Smooth muscle cell (in vitro differentiated cells): ENCODE measurements at regions not wholly inside any gene's neighbourhood (a gene's known extent, or its start where the extent isn't known, plus 50 kb on each side); places are given as distances from the start of the nearest gene placed in this dataset.

Experiments
- DNase-seq: peaks from one replicate; lab custom pipeline; 2025; ENCODE audit not compliant: unreplicated experiment; lab: John Stamatoyannopoulos, UW
- H2AFZ ChIP-seq: fragments of 200-600 bp; sonication (generic); 2 replicates; pipeline ENCODE4 v1.6.0; 2016; ENCODE audit warnings: antibody characterized with exemption, low read depth, mild to moderate bottlenecking
- H3F3A ChIP-seq: fragments of 200-600 bp; sonication (generic); 2 replicates; pipeline ENCODE4 v1.6.0; 2017; ENCODE audit warnings: antibody characterized with exemption, low read depth
- H3K27ac ChIP-seq: fragments of 200-600 bp; sonication (generic); 2 replicates; pipeline ENCODE4 v1.5.1; 2016; ENCODE audit warnings: low read depth, mild to moderate bottlenecking
- H3K27me3 ChIP-seq: fragments of 200-600 bp; sonication (generic); 2 replicates; pipeline ENCODE4 v1.6.1; 2016; ENCODE audit warnings: low read depth, mild to moderate bottlenecking
- H3K36me3 ChIP-seq: fragments of 200-600 bp; sonication (generic); 2 replicates; pipeline ENCODE4 v1.5.1; 2016; ENCODE audit warnings: low read depth
- H3K4me1 ChIP-seq: fragments of 200-600 bp; sonication (generic); 2 replicates; pipeline ENCODE4 v1.5.1; 2016; ENCODE audit warnings: low read depth
- H3K4me2 ChIP-seq: fragments of 200-600 bp; sonication (generic); 2 replicates; pipeline ENCODE4 v1.6.0; 2016; ENCODE audit warnings: mild to moderate bottlenecking
- H3K4me3 ChIP-seq: fragments of 200-600 bp; sonication (generic); 2 replicates; pipeline ENCODE4 v1.5.1; 2016; ENCODE audit warnings: mild to moderate bottlenecking
- H3K79me2 ChIP-seq: fragments of 200-600 bp; sonication (generic); 2 replicates; pipeline ENCODE4 v1.6.0; 2016; ENCODE audit warnings: low read depth, mild to moderate bottlenecking
- H3K9ac ChIP-seq: fragments of 200-600 bp; sonication (generic); 2 replicates; pipeline ENCODE4 v1.6.0; 2016; ENCODE audit warnings: low read depth
- H3K9me3 ChIP-seq: fragments of 200-600 bp; sonication (generic); replicated peaks from 2 replicates; pipeline ENCODE4 v1.5.1; 2016; ENCODE audit warnings: low read depth
- H4K20me1 ChIP-seq: fragments of 200-600 bp; sonication (generic); 2 replicates; pipeline ENCODE4 v1.6.0; 2016; ENCODE audit warnings: low read depth
- CTCF ChIP-seq: fragments of 200-600 bp; sonication (generic); IDR thresholded peaks from 2 replicates; pipeline ENCODE4 v1.5.1; 2017; ENCODE audit warnings: borderline replicate concordance, mild to moderate bottlenecking, antibody characterized with exemption; ENCODE audit not compliant: insufficient read depth, poor library complexity, severe bottlenecking
- WGBS: methylation state at CpG from one replicate; pipeline ENCODE4 v1.1.7; 2016; ENCODE audit warnings: low lambda C conversion rate; 5-methylcytosine and 5-hydroxymethylcytosine counted together

DNA sequence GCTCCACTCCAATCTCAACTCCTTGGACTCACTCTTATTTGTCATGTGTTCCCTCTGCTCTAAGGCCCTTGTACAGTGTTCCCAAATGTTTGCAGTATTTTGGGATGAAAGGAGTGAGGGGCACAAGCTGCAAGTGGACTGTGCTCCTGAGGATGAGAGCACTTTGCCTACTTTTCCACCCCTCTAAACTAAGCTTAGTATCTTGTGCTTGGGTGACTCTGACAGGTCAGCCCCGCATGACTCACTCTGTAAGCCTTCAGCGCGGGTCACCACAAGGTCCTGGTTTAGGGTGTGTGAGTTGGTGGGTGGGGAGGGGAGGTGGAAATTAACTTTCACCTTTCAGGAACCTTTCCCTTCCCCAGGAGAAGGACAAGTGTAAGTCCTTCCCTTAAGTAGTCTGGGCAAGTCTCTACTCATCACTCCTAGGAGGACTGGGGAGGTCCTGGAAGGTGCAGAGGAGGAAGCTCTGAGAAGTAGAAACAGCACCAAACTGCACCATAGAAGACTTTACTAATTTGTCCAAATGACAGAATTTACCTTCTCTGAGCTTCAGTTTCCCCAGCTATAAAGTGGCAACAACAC, 68.8 kb upstream of the EPB41L1 start:
- Histone ChIP-seq H3K27ac (peak overlapping the region; percentile 29), H3K4me1 (no peaks in the 10 kb centered on the region), H3K4me3 (no peak overlapping the region), H3K9ac (no peak overlapping the region), H4K20me1 (no peaks in the 10 kb centered on the region), H3K4me2 (peak overlapping the region; percentile 2), H3F3A (no peaks in the 10 kb centered on the region), H3K9me3 (no peaks in the 10 kb centered on the region), H3K36me3 (no peaks in the 10 kb centered on the region), H2AFZ (no peak overlapping the region), H3K27me3 (peaks cover 15% of the 10 kb centered on the region), H3K79me2 (no peaks in the 10 kb centered on the region)
- DNase-seq = no peak
- WGBS = 11% methylated on average over 3 of the region's 3 CpGs
- no peak for TF ChIP-seq CTCF

DNA sequence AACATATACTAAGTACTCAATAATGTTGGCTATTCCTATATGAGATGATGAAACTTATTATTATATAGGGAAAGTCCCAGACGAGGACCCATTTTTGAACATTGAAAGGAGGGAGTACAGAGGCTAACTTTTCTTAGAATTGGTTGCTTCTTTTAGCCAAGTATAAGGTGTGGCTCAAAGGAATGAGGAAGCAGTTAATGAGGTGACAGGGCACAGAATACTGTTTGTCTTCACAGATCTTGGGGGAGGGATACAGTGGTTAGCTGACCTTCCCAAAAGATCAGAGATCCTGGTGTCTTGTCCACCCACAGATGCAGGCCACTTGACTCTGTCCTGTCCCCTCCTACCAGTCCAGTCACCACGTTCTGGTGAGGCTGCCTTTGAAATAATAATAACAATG, 67.8 kb upstream of the EPB41L1 start:
- H3K4me3 ChIP-seq = no peak overlapping the region
- no peak overlapping the region for H3K9ac ChIP-seq
- peaks cover 24% of the 10 kb centered on the region for H3K27me3 ChIP-seq
- no peak overlapping the region for H3K27ac ChIP-seq
- no peaks in the 10 kb centered on the region for H3K79me2 ChIP-seq
- no peaks in the 10 kb centered on the region for H3F3A ChIP-seq
- H2AFZ ChIP-seq = no peak overlapping the region
- 51% methylated on average over 2 of the region's 2 CpGs for WGBS
- peak overlapping the region; percentile 12 for H3K4me2 ChIP-seq
- no peaks in the 10 kb centered on the region for H4K20me1 ChIP-seq
- H3K9me3 ChIP-seq = no peaks in the 10 kb centered on the region
- no peak for TF ChIP-seq CTCF
- H3K36me3 ChIP-seq = no peaks in the 10 kb centered on the region
- no peak for DNase-seq
- peaks cover 3% of the 10 kb centered on the region for H3K4me1 ChIP-seq

DNA sequence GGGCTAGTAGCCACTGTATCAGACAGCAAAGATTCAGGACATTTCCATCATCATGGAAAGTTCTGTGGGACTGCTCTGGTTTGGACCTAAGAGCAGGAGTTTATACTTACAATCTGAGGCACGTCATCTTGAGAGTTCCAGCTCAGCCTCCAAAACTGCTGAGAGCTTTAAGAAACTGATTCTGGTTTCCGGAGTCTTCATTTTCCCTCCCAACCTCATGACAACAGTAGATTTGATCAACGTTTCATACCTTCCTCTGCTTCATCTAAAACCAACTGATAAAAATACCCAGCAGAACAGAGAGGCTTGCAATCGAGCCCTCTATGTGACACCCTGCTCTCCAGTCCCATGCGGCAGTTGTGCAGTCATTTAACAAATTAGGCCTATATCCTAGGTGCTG, 64.3 kb upstream of the EPB41L1 start:
- Histone ChIP-seq H4K20me1 (no peaks in the 10 kb centered on the region), H3K79me2 (no peaks in the 10 kb centered on the region)

More for the DNA sequence above, 64.3 kb upstream of the EPB41L1 start:
- Histone ChIP-seq H3K27me3 (peaks cover 55% of the 10 kb centered on the region), H3K9me3 (no peaks in the 10 kb centered on the region), H3K27ac (no peak overlapping the region), H3K36me3 (no peaks in the 10 kb centered on the region), H3K4me2 (no peak overlapping the region), H3F3A (no peaks in the 10 kb centered on the region), H3K4me3 (no peak overlapping the region), H3K4me1 (peaks cover 19% of the 10 kb centered on the region), H3K9ac (no peak overlapping the region), H2AFZ (no peak overlapping the region)
- DNase-seq = no peak
- 91% methylated on average over 5 of the region's 5 CpGs for WGBS
- no peak for TF ChIP-seq CTCF
